Left kidney (tissue), 1 donor: ENCODE measurements at regions not wholly inside any gene's neighbourhood (a gene's known extent, or its start where the extent isn't known, plus 50 kb on each side); places are given as distances from the start of the nearest gene placed in this dataset.

Experiments used
- DNase-seq: peaks from one replicate; pipeline ENCODE4 v3.0.0-alpha.2; 2013

- no peak for DNase-seq
These were observed 189.5 kb upstream of the C1orf174 start for GRCh38 chr1:4089421-4090175.

GRCh38 chr1:4090556-4090955, 190.5 kb upstream of the C1orf174 start:
- DNase-seq = no peak

- DNase-seq = no peak
These were observed 191.0 kb upstream of the C1orf174 start for GRCh38 chr1:4090976-4091660.

GRCh38 chr1:4091996-4092395, 191.9 kb upstream of the C1orf174 start:
- no peak for DNase-seq

- no peak for DNase-seq
These were observed 193.9 kb upstream of the C1orf174 start for GRCh38 chr1:4093856-4094565.

GRCh38 chr1:4095433-4095971, 195.4 kb upstream of the C1orf174 start:
- no peak for DNase-seq

GRCh38 chr1:4101459-4102161, 201.5 kb upstream of the C1orf174 start:
- DNase-seq = no peak

- DNase-seq = no peak
These were observed 205.3 kb upstream of the C1orf174 start for GRCh38 chr1:4105300-4105880.

GRCh38 chr1:4106731-4107130, 206.7 kb upstream of the C1orf174 start:
- DNase-seq = no peak

- no peak for DNase-seq
These were observed 207.2 kb upstream of the C1orf174 start for GRCh38 chr1:4107291-4107690.

- DNase-seq = no peak
These were observed 208.3 kb upstream of the C1orf174 start for GRCh38 chr1:4108331-4108730.

- DNase-seq = no peak
These were observed 208.9 kb upstream of the C1orf174 start for GRCh38 chr1:4108758-4109627.

- DNase-seq = no peak
These were observed 209.5 kb upstream of the C1orf174 start for GRCh38 chr1:4109628-4109940.

- DNase-seq = no peak
These were observed 210.8 kb upstream of the C1orf174 start for GRCh38 chr1:4110888-4111287.

GRCh38 chr1:4113897-4114296, 213.8 kb upstream of the C1orf174 start:
- DNase-seq = no peak

- DNase-seq = no peak
These were observed 215.3 kb upstream of the C1orf174 start for GRCh38 chr1:4115191-4115900.

- no peak for DNase-seq
These were observed 217.1 kb upstream of the C1orf174 start for GRCh38 chr1:4117196-4117595.

- DNase-seq = no peak
These were observed 218.9 kb upstream of the C1orf174 start for GRCh38 chr1:4118746-4119515.

GRCh38 chr1:4119516-4120220, 219.6 kb upstream of the C1orf174 start:
- DNase-seq = no peak
